Activated CD4-positive, alpha-beta T cell treated with anti-CD3 and anti-CD28 coated beads, Interleukin-2, amount 50 U/mL, for 24 hours (primary cell): ENCODE measurements at regions not wholly inside any gene's neighbourhood (a gene's known extent, or its start where the extent isn't known, plus 50 kb on each side); places are given as distances from the start of the nearest gene placed in this dataset.
"Not testable (repeated sequence)": the region's sequence is repeated elsewhere in the genome, so short reads cannot be mapped to it uniquely, and the experiment has no call there.

Experiments used
- DNase-seq, 2 donors: peaks; one replicate each; pipeline ENCODE4 v3.0.0-alpha.2; 2020; ENCODE audit warnings: low read depth in 1 of 2, low spot score in 1 of 2

DNA sequence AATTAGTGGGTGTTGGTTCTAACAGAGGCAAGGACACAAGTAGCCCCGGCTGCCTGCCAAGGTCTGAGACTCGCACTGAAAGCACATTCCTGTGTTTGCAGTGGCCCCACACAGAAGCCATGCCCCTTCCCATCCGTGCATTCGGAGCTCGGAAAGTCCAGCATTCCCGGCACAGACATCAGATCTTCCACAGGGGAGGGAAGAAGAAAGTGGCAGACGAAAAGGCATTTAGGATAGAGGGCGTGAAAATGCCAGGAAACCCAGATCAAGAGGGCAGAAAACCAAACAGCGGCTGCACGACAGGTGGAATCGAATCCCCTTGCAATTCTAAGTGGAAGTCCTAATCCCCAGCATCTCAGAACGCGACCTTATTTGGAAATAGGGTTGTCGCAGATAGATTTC, 105.5 kb upstream of the ASB18 start:
- DNase-seq: no peak

DNA sequence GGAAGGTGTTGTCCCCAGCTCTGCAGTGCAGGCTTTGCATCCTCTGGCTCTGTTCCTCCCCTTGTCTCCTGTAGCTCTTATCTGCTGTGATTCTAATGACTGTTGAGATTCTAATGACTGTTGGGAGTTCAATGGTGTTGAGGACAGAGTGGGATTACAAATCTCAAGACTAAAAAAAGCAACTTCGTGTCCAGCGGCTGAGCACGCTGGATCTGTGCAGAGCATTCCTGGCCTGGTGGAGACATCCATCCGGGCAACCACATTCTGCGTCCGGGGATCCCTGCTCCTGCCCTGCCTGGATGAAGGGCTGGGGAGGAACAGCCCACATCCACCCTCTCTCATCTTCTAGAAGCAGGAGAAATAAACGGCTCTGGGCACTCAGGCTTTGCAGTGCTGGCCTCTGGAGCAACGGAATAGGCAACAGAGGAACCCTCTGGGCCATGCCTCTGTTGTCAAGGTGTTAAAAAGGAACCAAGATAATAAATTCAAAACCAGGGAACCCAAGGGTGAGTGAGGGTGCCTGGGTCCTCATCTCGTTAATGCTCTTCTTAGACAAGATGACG, 106.7 kb upstream of the ASB18 start:
- DNase-seq: no peak

DNA sequence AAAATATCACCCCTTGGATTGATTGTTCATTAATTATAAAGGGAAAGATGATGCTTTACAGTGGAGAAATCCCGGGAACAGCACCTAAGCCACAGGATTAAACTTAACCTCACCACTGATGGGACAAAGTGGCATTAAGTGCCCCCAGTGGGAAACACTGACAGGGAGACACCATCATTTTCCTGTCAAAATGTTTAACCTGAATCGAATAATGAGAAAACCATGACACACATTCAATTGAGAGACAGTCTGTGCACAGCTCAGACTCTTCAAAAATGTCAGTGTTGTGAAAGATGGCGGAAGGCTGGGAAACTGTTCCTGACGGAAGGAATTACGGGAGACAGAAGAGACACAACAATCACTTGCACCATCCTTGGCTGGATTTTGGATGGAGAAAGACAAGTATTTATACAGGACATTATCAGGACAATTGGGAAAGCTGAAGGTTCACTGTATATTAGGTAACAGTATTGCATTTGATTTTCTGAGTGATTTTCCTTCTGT, 111.8 kb upstream of the ASB18 start:
- no peak for DNase-seq

DNA sequence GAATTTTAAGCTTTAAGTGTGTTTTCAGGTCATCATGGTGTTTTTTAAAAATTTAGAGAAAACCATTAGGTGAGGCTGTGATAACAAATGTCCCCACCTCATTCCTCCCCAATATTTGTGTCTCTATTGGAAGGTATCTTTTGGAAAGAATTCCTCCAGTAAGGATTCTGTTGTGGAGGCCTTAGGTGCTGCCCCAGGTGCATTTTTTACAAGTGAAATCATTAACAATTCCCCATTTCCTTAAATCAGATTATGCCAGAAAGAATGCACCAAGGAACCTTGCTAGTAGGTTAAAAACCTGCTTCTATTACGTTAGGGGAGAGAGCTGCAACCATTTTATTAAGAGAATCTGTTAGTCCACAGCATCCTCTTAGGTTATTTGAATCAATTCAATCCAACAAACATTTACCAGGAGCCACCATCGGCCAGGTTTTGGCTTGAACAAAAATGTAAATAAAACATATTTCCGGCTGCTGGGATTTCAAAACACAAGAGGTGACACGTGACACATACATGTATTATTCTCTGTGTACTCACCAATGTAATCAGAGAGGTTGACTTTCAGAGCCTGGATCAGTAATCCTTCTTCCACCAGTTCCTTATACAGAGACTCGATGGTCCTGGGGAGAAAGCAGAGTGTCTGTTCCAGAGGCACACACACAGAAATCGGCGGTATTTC, 112.5 kb upstream of the ASB18 start:
- no peak for DNase-seq

DNA sequence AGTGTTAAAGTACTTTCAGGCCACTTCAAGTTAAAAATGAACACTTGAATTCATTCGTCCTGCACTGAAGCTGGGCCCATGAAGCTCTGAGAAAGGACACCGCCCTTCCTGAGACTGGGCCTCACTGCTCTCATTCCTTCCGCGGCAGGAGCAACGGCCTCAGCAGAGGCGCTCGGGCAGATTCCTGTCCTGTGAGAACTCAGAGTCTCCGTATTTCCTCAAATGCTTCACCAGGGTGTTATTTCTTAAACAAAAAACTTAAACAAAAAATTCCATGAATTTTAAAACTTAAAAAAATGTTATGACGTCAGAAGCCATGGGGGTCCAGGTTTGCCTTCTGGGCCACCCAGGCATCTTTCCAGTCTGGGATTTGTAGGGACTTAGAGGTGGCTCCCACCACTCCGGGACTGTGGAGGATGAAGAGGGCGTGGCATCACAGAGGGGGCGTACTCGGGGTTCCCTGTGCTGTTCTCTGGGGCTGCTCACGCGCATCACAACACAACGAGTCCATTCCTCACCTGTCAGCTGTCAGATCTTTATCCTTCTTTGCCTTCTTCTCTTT, 115.9 kb upstream of the ASB18 start:
- DNase-seq: no peak

DNA sequence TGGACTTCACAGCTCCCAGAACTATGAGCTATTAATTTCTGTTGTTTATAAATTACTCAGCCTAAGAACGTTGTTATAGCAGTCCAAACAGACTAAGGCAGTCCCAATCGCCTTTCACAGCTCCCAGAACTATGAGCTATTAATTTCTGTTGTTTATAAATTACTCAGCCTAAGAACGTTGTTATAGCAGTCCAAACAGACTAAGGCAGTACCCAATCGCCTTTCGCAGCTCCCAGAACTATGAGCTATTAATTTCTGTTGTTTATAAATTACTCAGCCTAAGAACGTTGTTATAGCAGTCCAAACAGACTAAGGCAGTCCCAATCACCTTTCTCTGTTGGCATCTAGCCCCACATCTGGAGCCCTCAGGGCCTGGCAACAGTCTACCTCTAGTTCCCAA, 117.0 kb upstream of the ASB18 start:
- not testable (repeated sequence) for DNase-seq

DNA sequence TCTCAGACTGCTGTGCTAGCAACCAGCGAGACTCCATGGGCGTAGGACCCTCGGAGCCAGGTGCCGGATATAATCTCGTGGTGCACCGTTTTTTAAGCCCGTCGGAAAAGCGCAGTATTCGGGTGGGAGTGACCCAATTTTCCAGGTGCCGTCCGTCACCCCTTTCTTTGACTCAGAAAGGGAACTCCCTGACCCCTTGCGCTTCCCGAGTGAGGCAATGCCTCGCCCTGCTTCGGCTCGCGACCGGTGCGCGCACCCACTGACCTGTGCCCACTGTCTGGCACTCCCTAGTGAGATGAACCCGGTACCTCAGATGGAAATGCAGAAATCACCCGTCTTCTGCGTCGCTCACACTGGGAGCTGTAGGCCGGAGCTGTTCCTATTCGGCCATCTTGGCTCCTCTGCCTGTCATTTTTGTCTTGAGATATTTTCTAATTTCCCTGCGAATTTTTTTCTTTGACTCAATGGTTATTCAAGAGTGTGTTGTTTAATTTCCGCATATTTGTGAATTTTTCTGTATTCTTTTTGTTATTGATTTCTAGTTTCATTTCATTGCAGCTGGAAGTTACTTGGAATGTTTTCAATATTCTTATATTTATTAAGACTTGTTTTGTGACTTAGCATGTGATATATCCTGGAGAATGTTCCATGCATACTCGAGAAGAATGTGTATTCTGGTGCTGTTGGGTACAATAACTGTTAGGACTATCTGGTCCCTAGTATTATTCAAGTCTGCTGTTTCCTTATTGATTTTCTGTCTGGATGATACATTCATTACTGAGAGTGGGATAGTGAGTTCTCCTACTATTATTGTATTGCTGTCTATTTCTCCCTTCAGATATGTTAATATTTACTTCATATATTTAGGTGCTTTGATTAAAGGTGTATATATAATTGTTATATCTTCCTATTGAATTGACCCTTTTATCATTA, 125.3 kb upstream of the ASB18 start:
- not testable (repeated sequence) for DNase-seq

DNA sequence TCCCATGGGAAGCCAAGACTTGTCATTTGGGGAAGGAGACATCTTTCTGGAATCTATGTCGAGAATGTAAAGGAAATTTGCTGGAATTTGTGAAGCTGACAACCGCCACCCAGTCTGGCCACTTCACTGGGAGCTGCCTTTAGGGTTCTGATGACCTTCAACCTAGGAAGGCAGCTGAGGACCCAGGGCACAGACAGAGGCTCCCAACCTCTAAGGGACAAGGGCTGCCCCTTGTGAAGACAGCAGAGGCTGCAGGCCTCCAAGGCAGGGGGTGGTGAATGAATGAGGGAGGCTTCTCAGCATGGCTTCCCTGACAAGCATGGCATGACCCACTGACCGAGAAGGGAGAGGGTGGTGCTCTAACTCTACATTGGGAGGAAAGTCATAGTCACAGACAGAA, 128.9 kb upstream of the ASB18 start:
- DNase-seq: no peak

DNA sequence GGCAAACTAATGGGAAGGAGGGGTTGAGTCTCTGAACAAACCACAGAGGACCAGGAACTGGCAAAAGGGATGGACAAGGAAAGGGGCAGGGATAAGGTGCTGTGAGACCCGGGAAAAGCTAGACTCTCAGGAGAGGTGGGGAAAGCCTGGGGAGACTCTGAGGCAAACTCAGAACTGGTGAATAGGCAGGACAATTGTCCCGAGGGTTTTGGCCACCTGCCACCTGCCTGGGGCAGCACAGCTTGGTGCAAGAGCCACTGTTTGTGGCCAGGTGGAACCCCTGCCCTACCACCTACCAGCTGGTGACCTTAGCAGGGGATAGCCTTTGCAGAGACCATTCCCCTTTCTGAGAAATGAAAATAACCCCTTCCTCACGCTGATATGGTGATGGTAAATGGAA, 129.4 kb upstream of the ASB18 start:
- DNase-seq: no peak

DNA sequence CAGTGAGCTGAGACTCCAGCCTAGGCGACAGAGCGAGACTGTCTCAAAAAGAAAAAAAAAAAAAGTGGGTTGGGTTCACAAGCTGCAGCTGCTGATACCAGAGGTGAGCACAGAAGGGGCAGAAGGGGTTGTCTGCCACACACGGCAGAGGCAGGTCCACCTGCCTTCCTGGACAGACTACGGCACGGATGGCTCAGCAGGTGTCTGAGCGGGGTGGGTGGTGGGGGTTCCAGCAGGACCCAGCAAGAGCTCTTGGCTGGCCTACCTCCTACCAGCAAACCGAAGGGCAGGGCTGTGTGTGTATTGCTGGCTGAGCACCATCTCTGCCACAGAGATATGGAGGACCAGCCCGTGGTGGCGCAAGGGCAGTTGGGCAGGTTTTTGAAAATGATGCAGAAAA, 130.4 kb upstream of the ASB18 start:
- DNase-seq: no peak

DNA sequence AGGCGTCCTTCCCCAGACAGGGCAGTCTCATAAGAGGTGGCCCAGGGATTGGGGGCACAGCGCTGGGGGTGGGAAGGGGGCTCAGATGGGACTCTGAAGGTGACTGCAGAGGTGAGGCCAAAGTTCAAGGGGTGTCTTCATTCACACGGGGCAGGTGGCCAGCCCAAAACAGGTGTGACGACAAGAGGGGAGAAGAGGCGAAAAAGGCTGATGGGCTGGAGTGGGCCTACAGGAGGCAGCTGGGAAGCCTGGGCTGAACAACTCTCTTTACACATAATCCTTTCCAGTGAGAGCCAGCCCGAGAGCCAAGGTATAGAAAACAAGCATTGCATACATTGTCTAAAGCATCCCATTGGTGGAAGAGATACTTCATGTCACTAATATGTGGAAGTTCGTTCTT, 130.9 kb upstream of the ASB18 start:
- DNase-seq: no peak

DNA sequence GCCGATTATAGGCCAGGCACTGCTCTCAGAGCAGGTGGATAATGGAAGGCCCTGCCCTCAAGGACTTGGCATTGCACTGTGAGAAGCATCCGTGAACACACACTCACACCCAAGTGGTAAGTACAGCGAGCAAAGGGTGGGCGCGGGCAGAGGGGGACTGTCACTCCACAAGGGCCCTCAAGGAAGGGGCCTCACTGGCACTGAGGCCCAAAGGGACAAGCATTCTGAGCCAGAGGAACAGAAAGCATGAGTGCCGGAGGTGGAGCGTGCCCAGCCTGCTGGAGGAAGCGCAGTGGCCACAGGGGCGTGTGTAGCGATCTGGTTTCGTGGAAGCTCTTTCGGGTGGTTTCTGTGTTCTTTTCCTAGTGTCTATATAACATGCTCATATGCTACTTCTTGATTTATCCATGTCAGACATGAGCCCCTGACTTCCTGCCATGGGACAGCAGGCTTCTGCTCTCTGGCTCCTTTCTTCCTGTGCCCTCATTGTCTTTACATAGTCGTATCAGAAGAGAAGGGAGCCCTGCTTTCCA, 132.7 kb upstream of the ASB18 start:
- no peak for DNase-seq

DNA sequence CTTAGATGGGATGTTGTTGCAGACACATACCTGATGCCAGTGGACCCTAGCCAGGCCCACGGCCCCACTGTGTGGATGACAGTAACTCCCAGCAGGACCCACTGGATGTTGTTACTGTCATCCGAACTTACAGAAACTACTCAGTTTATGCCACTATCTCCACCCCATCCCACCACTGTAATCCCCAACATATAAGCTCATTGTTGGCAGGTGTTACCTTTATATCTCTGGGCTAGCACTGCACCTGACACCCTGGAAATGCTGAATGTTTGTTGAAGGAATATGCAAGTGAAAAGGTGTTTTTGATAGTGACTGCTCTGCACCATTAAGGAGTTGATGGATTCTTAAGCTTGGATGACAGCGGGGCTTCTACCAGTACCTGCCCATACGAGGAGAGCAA, 133.5 kb upstream of the ASB18 start:
- DNase-seq: no peak

DNA sequence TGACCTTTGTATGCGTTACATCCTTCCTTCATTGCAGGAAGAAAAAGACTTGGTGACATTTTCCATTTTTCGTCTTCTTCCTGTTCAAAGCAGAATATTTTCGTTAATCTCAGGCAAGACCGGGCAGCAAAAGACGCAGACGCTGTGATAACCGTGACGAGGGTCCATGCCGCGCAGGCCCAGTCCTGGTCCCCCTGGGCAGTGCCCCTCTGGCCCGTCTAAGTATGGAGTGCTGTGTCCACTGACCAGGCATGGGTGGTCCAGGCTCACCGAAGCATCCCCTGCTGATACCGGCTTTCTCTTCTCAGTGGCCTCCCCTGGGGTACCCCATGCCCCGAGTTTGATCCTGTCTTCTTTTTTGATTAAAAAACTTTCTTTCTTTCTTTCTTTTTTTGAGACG, 135.2 kb upstream of the ASB18 start:
- DNase-seq: no peak

DNA sequence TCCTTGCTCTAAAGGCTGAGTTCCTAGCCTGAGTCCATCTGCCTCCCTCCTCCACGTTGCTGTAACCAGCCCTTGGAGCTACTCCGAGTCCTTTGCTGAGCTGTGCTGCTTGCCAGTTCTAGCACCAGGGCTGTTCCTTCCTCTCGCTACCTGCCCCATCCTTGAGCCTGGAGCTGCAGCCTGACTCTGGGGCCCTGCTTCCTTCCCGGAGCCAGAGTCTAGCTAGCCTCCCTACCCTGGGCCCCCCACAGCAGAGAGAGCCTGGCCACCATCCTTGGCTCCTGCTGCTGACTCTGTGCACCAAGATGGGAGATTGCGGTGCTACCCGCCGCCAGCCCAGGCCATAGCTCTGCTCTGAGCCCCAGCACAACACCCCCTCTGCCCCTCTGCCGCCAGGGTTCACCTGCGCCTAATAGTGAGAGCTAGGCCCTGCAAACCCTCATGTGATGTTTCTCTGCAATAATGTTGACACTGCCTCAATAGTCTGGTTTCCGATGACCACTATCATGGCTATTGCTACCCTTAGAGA, 135.9 kb upstream of the ASB18 start:
- no peak for DNase-seq

DNA sequence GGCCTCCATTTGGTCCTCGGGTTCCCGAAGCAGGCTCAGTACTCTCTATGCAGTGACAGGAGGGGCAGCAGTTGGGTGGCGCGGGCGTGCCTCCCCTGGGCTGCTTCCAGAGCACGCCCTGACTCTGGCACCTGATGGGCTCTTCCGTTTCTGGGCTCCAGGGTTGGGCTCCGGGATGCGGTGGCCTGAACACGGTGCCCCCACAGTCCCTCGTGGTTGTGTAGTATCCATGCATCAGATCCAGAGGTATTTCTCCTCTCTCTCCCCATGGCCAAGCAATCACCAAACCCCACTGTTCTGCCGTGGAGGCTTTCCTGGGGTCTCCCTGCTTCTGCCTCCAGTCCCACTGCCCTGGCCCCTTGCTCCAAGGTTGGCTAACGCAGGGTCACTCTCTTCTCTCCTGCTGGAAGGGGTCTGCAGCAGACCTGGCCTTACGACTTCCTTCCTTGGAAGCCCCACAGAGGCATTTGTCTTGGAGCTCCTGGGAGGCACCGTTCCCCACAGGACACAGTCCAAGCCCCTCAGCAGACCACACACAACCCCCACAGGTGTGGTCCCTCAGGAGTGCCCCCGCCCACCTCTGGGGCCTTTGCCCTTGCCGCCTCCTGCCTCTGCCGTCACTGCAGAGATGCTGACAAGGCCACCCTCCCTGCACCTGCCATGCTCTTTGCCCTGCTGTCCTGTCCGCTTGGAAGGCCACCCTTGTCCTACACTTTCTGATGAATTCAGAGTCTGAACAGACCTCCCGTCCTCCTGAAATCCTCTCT, 136.6 kb upstream of the ASB18 start:
- DNase-seq: no peak

DNA sequence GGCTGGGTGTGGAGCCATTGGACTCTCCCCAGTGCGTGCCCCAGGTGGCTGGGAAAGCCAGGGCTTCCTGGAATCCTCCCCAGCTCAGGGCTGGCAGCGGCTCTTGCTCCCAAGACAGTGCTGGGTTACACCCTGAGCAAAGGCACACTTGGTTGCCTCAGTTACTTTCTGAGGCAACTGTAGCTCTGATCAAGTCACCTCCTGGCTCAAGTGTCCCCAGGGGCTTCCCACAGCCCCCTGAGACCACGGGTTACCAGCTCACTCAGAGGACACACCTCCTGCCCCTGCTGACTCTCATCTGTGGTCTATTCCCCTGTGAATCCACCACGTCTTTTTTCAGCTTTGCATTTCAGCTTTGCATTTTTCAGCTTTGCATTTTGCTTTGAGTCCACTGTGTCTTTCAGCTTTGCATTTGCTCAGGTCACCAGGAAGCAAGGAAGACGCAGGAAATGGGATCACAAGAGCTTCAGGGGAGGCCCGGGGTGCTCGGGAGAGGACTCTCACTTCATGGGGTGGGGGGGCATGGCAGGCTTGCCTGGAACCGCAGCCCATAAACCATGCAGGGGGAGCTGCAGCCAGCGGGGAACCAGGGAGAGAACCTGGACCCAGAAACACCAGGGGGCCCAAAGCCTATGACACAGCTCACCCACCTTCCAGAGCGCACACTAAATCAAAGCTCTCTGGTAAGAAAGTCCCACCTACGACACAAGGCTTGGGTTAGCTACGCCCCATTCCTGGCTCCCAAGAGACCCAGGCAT, 138.0 kb upstream of the ASB18 start:
- DNase-seq: no peak

DNA sequence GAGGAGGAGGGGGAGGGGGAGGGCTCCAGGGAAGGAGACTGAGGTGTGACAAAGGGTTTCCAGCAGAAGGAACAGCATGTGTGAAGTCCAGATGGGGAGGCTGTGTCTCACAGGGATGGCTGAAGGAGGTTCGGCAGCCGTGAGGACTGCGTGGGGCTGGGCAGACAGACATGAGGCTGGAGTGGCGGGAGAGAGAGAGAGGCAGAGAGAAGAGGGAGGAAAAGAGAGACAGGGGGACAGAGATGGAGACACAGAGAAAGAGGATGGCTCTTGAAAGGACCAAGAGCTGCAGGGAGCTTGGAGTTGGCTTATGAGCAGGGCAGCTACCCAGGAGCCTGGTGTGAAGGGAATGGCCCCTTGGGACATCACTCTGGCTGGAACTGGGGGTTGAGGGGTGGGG, 138.9 kb upstream of the ASB18 start:
- no peak for DNase-seq

DNA sequence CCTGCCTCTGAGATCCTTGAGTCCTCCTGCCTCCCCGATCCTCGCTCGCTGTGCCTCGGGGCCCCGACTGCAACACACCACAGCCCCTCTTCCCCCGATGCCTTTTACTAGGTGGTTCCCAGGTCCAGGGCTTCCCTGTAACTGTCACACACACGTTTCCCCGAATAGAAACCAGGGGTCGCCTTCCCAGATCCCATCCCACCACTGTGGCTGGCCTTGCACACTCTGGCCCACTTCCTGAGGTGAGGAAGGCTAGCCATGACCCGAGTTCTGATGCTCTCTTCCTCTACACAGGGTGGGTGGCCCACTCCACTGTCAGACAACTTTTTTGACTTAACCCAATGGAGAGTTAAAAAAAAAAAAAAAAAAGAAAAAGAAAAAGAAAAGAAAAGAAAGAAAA, 139.6 kb upstream of the ASB18 start:
- DNase-seq: no peak

DNA sequence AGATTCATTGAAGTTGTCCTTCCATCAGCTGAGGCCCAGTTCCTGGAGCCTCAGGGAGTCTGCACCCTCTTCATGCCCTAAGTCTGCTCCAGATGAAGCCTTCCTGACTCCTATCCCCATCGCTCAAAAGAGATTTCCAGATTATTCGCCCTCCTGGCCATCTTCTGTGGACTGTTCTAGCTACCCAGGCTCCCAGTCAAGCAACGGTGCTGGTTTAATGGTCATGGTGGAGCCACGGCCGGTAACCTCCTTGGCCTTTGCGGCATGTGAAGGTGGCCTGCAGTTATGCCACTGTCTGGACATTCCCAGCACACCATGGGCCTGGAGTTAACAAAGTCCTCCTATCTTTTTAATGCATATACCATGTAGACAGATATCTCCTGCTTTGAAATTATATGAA, 140.1 kb upstream of the ASB18 start:
- DNase-seq: no peak
